OCI-LY1 (cell line): ENCODE measurements at regions not wholly inside any gene's neighbourhood (a gene's known extent, or its start where the extent isn't known, plus 50 kb on each side); places are given as distances from the start of the nearest gene placed in this dataset.

Experiments used
- H2AFZ ChIP-seq: fragments of 200-600 bp; sonication (generic), shearing (Covaris generic); 2 replicates; pipeline ENCODE4 v1.6.0; 2014; ENCODE audit warnings: antibody characterized with exemption, mild to moderate bottlenecking, low read length
- H3F3A ChIP-seq: fragments of 200-600 bp; sonication (generic), shearing (Covaris generic); 2 replicates; pipeline ENCODE4 v1.6.0; 2014; ENCODE audit warnings: mild to moderate bottlenecking, antibody characterized with exemption, low read length, moderate library complexity; ENCODE audit not compliant: insufficient read depth
- H3K27ac ChIP-seq: fragments of 200-600 bp; sonication (generic); 2 replicates; pipeline ENCODE4 v1.5.1; 2014; ENCODE audit warnings: low read length, mixed run types, mild to moderate bottlenecking, low read depth; ENCODE audit not compliant: poor library complexity, severe bottlenecking
- H3K27me3 ChIP-seq: fragments of 200-600 bp; sonication (generic); 2 replicates; pipeline ENCODE4 v1.6.0; 2014; ENCODE audit warnings: antibody characterized with exemption, mild to moderate bottlenecking, low read length, moderate library complexity; ENCODE audit not compliant: insufficient read depth
- H3K36me3 ChIP-seq: fragments of 200-600 bp; sonication (generic); 2 replicates; pipeline ENCODE4 v1.6.1; 2014; ENCODE audit warnings: mild to moderate bottlenecking, antibody characterized with exemption, low read length, moderate library complexity, mixed read lengths; ENCODE audit not compliant: insufficient read depth
- H3K4me1 ChIP-seq: fragments of 200-600 bp; sonication (generic); 2 replicates; pipeline ENCODE4 v1.5.1; 2014; ENCODE audit warnings: mild to moderate bottlenecking, low read length, moderate library complexity; ENCODE audit not compliant: insufficient read depth, severe bottlenecking
- H3K4me2 ChIP-seq: fragments of 200-600 bp; sonication (generic), shearing (Covaris generic); 2 replicates; pipeline ENCODE4 v1.6.1; 2014; ENCODE audit warnings: low read length
- H3K4me3 ChIP-seq: fragments of 200-600 bp; sonication (generic); 2 replicates; pipeline ENCODE4 v1.5.1; 2014; ENCODE audit warnings: low read length, low read depth, mild to moderate bottlenecking, mixed read lengths; ENCODE audit not compliant: poor library complexity, severe bottlenecking
- H3K79me2 ChIP-seq: fragments of 200-600 bp; shearing (Covaris generic); 2 replicates; pipeline ENCODE4 v1.6.1; 2016; ENCODE audit warnings: mixed run types, low read length, mixed read lengths; ENCODE audit not compliant: insufficient read depth
- H3K9ac ChIP-seq: fragments of 200-600 bp; sonication (generic), shearing (Covaris generic); 2 replicates; pipeline ENCODE4 v1.6.1; 2014; ENCODE audit warnings: mild to moderate bottlenecking, low read length, mixed read lengths
- H3K9me2 ChIP-seq: fragments of 200-600 bp; sonication (generic), shearing (Covaris generic); 2 replicates; pipeline ENCODE4 v1.6.1; 2014; ENCODE audit warnings: low read depth, mild to moderate bottlenecking, low read length, mixed read lengths
- H3K9me3 ChIP-seq: fragments of 200-600 bp; shearing (Covaris generic); 2 replicates; pipeline ENCODE4 v1.6.1; 2014; ENCODE audit warnings: low read length, mixed read lengths
- H4K20me1 ChIP-seq: fragments of 200-600 bp; sonication (generic), shearing (Covaris generic); 2 replicates; pipeline ENCODE4 v1.6.0; 2016; ENCODE audit warnings: mild to moderate bottlenecking, low read length; ENCODE audit not compliant: insufficient read depth
- CTCF ChIP-seq: fragments of 200-600 bp; sonication (generic), shearing (Covaris generic); IDR thresholded peaks from 2 replicates; pipeline ENCODE4 v1.5.1; 2017; ENCODE audit warnings: mild to moderate bottlenecking, antibody characterized with exemption, low read length, moderate library complexity, mixed read lengths
- EZH2 ChIP-seq: fragments of 200-600 bp; sonication (generic), shearing (Covaris generic); IDR thresholded peaks from 2 replicates; pipeline ENCODE4 v1.8.0; 2017; ENCODE audit warnings: borderline replicate concordance, mixed run types, mild to moderate bottlenecking, antibody characterized with exemption, low read length, moderate library complexity, mixed read lengths

DNA sequence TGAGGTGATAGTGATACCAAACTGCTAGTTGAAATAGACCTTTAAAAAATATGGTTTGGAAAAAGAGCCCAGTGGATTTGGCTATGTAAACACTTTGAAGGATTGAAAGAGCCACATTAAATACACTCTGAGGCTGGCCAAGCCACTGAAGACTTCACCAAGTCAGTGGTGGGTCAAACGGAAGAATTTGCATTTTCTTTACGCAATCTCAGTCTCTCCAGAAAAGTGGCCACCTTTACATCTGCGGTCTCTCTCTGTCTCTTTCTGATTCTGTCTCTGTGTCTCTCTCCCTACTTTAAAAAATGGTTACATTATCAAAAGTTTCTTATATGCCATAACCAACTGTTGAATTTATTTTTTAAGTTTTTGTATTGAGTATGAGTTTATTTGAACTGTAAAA lies 651.2 kb upstream of the PITX2 start:
- Histone ChIP-seq H3K27me3 (no peaks in the 10 kb centered on the region), H3K79me2 (no peaks in the 10 kb centered on the region), H3K9me3 (no peaks in the 10 kb centered on the region), H3K27ac (no peak overlapping the region), H3K4me3 (no peak overlapping the region), H3K4me1 (no peaks in the 10 kb centered on the region), H3K36me3 (no peaks in the 10 kb centered on the region), H3F3A (no peaks in the 10 kb centered on the region), H3K9me2 (no peaks in the 10 kb centered on the region), H3K4me2 (no peak overlapping the region), H2AFZ (no peak overlapping the region), H4K20me1 (no peaks in the 10 kb centered on the region), H3K9ac (no peak overlapping the region)
- no peak for TF ChIP-seq EZH2
- TF ChIP-seq CTCF, result no peak

- H3F3A ChIP-seq, result no peaks in the 10 kb centered on the region
- no peak overlapping the region for H2AFZ ChIP-seq
- H3K9ac ChIP-seq, result no peak overlapping the region
- no peaks in the 10 kb centered on the region for H3K27me3 ChIP-seq
- no peak overlapping the region for H3K4me2 ChIP-seq
- H3K4me1 ChIP-seq, result no peaks in the 10 kb centered on the region
- no peak for TF ChIP-seq CTCF
- no peak for TF ChIP-seq EZH2
- H3K79me2 ChIP-seq, result no peaks in the 10 kb centered on the region
- H3K9me3 ChIP-seq, result no peaks in the 10 kb centered on the region
- H3K9me2 ChIP-seq, result no peaks in the 10 kb centered on the region
- H3K27ac ChIP-seq, result no peak overlapping the region
- H3K36me3 ChIP-seq, result no peaks in the 10 kb centered on the region
- no peak overlapping the region for H3K4me3 ChIP-seq
- no peaks in the 10 kb centered on the region for H4K20me1 ChIP-seq
These were observed 651.6 kb upstream of the PITX2 start for GRCh38 chr4:111274486-111274885.

DNA sequence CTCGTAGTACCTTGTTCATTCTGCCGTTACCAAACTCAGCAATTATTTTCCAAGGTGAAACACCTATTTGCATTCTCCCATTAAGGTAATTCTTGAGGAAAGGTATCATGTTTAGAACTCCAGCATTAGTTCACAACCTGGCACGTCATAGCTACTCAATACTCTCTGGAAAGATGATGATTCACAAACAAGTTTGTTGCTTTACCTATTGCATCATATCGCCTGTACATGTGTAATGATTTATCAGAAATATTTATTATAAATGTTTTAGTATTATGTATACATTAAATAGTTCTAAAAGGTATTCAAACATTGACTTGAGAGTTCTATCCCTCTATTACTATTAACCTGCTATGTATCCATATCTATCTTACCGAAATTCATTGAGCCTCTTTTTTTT lies 658.3 kb upstream of the PITX2 start:
- H3K79me2 ChIP-seq, result no peaks in the 10 kb centered on the region
- no peaks in the 10 kb centered on the region for H3K9me3 ChIP-seq
- H3K4me2 ChIP-seq, result no peak overlapping the region
- H3K9ac ChIP-seq, result no peak overlapping the region
- H3K27me3 ChIP-seq, result no peaks in the 10 kb centered on the region
- no peaks in the 10 kb centered on the region for H3F3A ChIP-seq
- H3K27ac ChIP-seq, result no peak overlapping the region
- no peak overlapping the region for H3K4me3 ChIP-seq
- no peaks in the 10 kb centered on the region for H3K36me3 ChIP-seq
- H2AFZ ChIP-seq, result no peak overlapping the region
- H3K9me2 ChIP-seq, result no peaks in the 10 kb centered on the region
- TF ChIP-seq CTCF (no peak), EZH2 (no peak)
- no peaks in the 10 kb centered on the region for H4K20me1 ChIP-seq
- H3K4me1 ChIP-seq, result no peaks in the 10 kb centered on the region
